ENCODE measurements at regions not wholly inside any gene's neighbourhood (a gene's known extent, or its start where the extent isn't known, plus 50 kb on each side); places are given as distances from the start of the nearest gene placed in this dataset.
"Not testable (repeated sequence)": the region's sequence is repeated elsewhere in the genome, so short reads cannot be mapped to it uniquely, and the experiment has no call there.

DNA sequence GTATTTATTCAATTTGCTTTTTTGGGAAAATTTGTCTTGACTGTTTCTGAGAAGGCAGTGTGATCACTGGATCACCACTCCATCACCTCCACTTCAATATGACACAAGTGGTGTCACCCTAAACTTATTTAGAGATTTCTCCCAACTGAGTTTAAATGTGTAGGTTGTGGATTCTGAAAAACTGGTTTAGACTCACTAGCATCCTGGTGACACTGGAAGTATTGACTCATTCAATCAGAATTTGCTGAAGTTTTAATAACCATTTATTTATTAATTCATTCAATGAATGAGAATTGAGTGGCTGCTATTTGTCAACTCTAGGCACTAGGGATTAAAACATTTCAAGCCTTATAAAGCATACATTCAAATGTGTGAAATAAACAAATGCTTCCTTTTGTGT is 819.1 kb upstream of the EPHA5 start:
- no peak overlapping the region for H3K4me3 Mint-ChIP-seq
- H3K9me3 Mint-ChIP-seq: no peaks in the 10 kb centered on the region
- no peak overlapping the region for H3K27ac Mint-ChIP-seq

DNA sequence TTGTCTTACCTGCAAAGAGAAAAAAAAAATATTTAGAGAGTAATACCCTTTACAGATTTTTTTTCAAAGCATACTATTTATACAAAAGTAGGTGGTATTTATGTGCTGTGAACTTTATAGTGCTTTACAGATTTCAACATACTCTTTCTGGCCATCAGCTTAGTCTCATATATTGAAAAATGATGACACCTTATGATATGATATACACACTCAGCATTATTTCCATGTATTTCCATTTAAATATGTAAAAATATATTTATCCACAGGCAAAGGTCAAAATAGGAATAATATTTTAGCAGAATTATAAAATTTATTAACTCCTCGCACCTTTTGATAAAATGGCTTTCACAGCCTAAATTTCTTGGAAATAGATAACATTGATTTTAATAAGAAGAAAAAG is 815.8 kb upstream of the EPHA5 start:
- Mint-ChIP-seq H3K9me3 (no peaks in the 10 kb centered on the region), H3K27ac (no peak overlapping the region), H3K4me3 (no peak overlapping the region), H3K27me3 (no peaks in the 10 kb centered on the region), H3K36me3 (no peaks in the 10 kb centered on the region), H3K4me1 (ENCODE audit: unreplicated experiment) (peaks cover 8% of the 10 kb centered on the region)
- no peak for DNase-seq (ENCODE audit: extremely low spot score, unreplicated experiment)
- TF ChIP-seq, protein P1, sequence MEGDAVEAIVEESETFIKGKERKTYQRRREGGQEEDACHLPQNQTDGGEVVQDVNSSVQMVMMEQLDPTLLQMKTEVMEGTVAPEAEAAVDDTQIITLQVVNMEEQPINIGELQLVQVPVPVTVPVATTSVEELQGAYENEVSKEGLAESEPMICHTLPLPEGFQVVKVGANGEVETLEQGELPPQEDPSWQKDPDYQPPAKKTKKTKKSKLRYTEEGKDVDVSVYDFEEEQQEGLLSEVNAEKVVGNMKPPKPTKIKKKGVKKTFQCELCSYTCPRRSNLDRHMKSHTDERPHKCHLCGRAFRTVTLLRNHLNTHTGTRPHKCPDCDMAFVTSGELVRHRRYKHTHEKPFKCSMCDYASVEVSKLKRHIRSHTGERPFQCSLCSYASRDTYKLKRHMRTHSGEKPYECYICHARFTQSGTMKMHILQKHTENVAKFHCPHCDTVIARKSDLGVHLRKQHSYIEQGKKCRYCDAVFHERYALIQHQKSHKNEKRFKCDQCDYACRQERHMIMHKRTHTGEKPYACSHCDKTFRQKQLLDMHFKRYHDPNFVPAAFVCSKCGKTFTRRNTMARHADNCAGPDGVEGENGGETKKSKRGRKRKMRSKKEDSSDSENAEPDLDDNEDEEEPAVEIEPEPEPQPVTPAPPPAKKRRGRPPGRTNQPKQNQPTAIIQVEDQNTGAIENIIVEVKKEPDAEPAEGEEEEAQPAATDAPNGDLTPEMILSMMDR (conservative IDR thresholded peaks at IDR 0.05): no peak

More for the DNA sequence above, 819.1 kb upstream of the EPHA5 start:
- Mint-ChIP-seq H3K27me3 (no peaks in the 10 kb centered on the region), H3K36me3 (no peaks in the 10 kb centered on the region), H3K4me1 (ENCODE audit: unreplicated experiment) (peaks cover 8% of the 10 kb centered on the region)
- DNase-seq (ENCODE audit: extremely low spot score, unreplicated experiment): no peak
- TF ChIP-seq, protein P1 (conservative IDR thresholded peaks at IDR 0.05): no peak

DNA sequence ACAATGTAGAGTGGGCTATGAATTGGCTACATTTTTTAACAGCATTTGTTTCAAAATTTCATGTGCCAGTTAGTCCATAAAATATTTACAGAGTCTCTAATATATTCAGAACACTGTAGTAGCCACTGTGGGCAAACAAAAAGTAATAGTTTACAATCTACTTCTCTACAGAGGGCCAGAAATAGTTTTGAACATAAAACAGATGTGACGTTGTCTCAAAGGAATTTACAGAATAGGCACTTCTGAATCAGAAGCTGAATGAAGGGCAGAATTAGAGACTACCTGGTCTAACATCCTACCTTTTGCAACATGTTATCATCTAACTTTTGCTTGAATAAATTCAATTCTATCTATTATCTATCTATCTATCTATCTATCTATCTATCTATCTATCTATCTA is 811.9 kb upstream of the EPHA5 start:
- no peaks in the 10 kb centered on the region for H3K27me3 Mint-ChIP-seq
- H3K9me3 Mint-ChIP-seq: no peaks in the 10 kb centered on the region
- TF ChIP-seq, protein P1 (conservative IDR thresholded peaks at IDR 0.05): no peak
- no peaks in the 10 kb centered on the region for H3K36me3 Mint-ChIP-seq
- H3K27ac Mint-ChIP-seq: no peak overlapping the region
- H3K4me3 Mint-ChIP-seq: no peak overlapping the region
- H3K4me1 Mint-ChIP-seq (ENCODE audit: unreplicated experiment): no peaks in the 10 kb centered on the region
- no peak for DNase-seq (ENCODE audit: extremely low spot score, unreplicated experiment)

DNA sequence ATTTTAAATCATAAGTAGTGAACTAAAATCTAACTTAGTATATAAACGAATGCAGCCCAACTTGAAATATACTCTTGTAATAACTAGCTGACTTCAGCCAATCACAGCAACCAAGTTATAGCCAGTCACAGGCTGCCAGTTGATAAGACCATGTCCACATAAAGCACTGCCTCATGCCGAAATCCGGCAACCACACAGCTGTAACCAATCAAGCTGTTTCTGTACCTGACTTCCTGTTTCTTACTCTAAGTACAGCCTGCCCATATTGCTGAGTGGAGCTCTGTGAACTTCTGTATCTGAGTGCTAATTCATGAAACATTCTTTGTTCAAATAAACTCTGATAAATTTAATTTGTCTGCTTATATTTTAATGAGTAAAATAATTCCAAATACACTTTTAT is 805.3 kb upstream of the EPHA5 start:
- H3K27me3 Mint-ChIP-seq: no peaks in the 10 kb centered on the region
- H3K4me3 Mint-ChIP-seq: no peak overlapping the region
- H3K36me3 Mint-ChIP-seq: no peaks in the 10 kb centered on the region
- no peak overlapping the region for H3K27ac Mint-ChIP-seq
- no peak for DNase-seq (ENCODE audit: extremely low spot score, unreplicated experiment)
- TF ChIP-seq, protein P1 (conservative IDR thresholded peaks at IDR 0.05): no peak
- H3K9me3 Mint-ChIP-seq: peaks cover 6% of the 10 kb centered on the region
- H3K4me1 Mint-ChIP-seq (ENCODE audit: unreplicated experiment): no peaks in the 10 kb centered on the region

DNA sequence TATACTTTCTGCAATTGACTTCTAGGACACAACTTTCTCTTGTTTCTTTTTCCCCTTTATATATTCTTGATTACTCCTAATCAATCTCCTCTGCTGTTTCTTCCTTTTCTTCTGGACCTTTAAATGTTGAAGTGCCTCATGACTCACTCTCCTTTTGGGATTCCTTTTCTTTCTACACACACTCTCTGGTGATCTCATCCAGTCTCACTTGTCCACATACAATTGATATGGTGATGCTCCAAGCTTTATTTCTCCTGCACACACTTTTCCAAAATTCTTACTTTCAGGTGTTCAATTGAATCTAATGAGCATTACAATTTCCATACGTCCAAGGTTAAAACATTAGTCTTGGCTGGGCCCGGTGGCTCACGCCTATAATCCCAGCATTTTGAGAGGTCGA is 794.8 kb upstream of the EPHA5 start:
- Mint-ChIP-seq H3K9me3 (no peaks in the 10 kb centered on the region), H3K4me3 (no peak overlapping the region), H3K27me3 (no peaks in the 10 kb centered on the region), H3K36me3 (no peaks in the 10 kb centered on the region), H3K27ac (no peak overlapping the region), H3K4me1 (ENCODE audit: unreplicated experiment) (no peaks in the 10 kb centered on the region)
- TF ChIP-seq, protein P1 (conservative IDR thresholded peaks at IDR 0.05): no peak
- DNase-seq (ENCODE audit: extremely low spot score, unreplicated experiment): no peak

DNA sequence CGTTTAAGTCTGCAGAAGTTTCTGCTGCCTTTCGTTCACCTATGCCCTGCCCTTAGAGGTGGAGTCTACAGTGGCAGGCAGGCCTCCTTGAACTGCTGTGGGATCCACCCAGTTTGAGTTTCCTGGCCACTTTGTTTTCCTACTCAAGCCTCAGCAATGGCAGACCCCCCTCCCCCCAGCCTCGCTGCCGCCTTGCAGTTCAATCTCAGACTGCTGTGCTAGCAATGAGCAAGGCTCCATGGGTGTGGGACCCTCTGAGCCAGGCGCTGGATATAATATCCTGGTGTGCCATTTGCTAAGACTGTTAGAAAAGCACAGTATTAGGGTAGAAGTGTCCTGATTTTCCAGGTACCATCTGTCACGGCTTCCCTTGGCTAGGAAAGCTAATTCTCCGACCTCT is 792.6 kb upstream of the EPHA5 start:
- H3K36me3 Mint-ChIP-seq; H3K27ac Mint-ChIP-seq; DNase-seq (ENCODE audit: extremely low spot score, unreplicated experiment); H3K9me3 Mint-ChIP-seq; H3K27me3 Mint-ChIP-seq; H3K4me1 Mint-ChIP-seq (ENCODE audit: unreplicated experiment); H3K4me3 Mint-ChIP-seq: not testable (repeated sequence)
